NCI-H146 treated with DMSO at 0.1 percent for 48 hours (cell line): ENCODE measurements at regions not wholly inside any gene's neighbourhood (a gene's known extent, or its start where the extent isn't known, plus 50 kb on each side); places are given as distances from the start of the nearest gene placed in this dataset.
"Not testable (repeated sequence)": the region's sequence is repeated elsewhere in the genome, so short reads cannot be mapped to it uniquely, and the experiment has no call there.

ENCODE experiments used
- DNase-seq: peaks from one replicate; lab custom pipeline; 2025; ENCODE audit not compliant: unreplicated experiment; lab: John Stamatoyannopoulos, UW

- no peak for DNase-seq
Observed at GRCh38 chr12:125860672-125861288, 795.5 kb downstream of the AACS start.

GRCh38 chr12:125861299-125862281 lies 796.4 kb downstream of the AACS start:
- DNase-seq: no peak

- not testable (repeated sequence) for DNase-seq
Observed at GRCh38 chr12:125865236-125865635, 800.0 kb downstream of the AACS start.

- no peak for DNase-seq
Observed at GRCh38 chr12:125871811-125872594, 806.8 kb downstream of the AACS start.

- no peak for DNase-seq
Observed at GRCh38 chr12:125873016-125873415, 807.8 kb downstream of the AACS start.

- no peak for DNase-seq
Observed at GRCh38 chr12:125878483-125878882, 813.2 kb downstream of the AACS start.

GRCh38 chr12:125882141-125882540 lies 816.9 kb downstream of the AACS start:
- DNase-seq: no peak

GRCh38 chr12:125888921-125889320 lies 823.7 kb downstream of the AACS start:
- no peak for DNase-seq

GRCh38 chr12:125889742-125890141 lies 824.5 kb downstream of the AACS start:
- no peak for DNase-seq

GRCh38 chr12:125890366-125890905 lies 825.2 kb downstream of the AACS start:
- no peak for DNase-seq

GRCh38 chr12:125890971-125891370 lies 825.7 kb downstream of the AACS start:
- DNase-seq: no peak

GRCh38 chr12:125892276-125892675 lies 827.0 kb downstream of the AACS start:
- DNase-seq: no peak

GRCh38 chr12:125902991-125903390 lies 837.8 kb downstream of the AACS start:
- DNase-seq: no peak

GRCh38 chr12:125907351-125907750 lies 842.1 kb downstream of the AACS start:
- DNase-seq: no peak

GRCh38 chr12:125919856-125920470 lies 854.7 kb downstream of the AACS start:
- no peak for DNase-seq

GRCh38 chr12:125922330-125922729 lies 857.1 kb downstream of the AACS start:
- no peak for DNase-seq

- DNase-seq: no peak
Observed at GRCh38 chr12:125936502-125936901, 871.3 kb downstream of the AACS start.

GRCh38 chr12:125944446-125944845 lies 879.2 kb downstream of the AACS start:
- no peak for DNase-seq

- no peak for DNase-seq
Observed at GRCh38 chr12:125949471-125949870, 884.2 kb downstream of the AACS start.

GRCh38 chr12:125954362-125954761 lies 889.1 kb downstream of the AACS start:
- DNase-seq: no peak

GRCh38 chr12:125956186-125956585 lies 891.0 kb downstream of the AACS start:
- DNase-seq: no peak
